ENCODE measurements at regions not wholly inside any gene's neighbourhood (a gene's known extent, or its start where the extent isn't known, plus 50 kb on each side); places are given as distances from the start of the nearest gene placed in this dataset.

DNA sequence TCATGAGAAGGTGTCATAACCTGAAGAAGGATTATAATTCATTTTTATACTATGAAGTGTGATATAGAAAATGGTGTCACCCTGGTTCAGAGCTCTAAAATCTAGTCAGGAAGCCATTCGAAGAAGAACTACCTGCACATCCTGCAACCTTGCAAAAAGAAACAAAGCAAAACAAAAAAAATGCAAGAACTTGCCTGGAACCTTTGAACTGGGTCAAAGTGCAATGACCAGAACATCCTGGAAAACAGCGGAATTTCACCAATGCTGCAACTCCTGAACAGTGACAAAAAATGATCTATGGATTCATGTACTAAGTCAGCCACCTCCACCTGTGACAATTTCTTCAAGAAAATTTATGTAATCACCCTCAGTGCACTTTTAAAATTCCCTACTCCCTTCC, 1083.3 kb upstream of the GYPC start:
- Histone ChIP-seq H3K4me1 (ENCODE audit: low read length) (no peaks in the 10 kb centered on the region), H4K20me1 (ENCODE audit: insufficient read depth, low read length) (no peaks in the 10 kb centered on the region), H3K27ac (ENCODE audit: low read length) (no peak overlapping the region), H3K4me2 (ENCODE audit: low read length) (no peak overlapping the region), H3K9ac (ENCODE audit: low read length) (no peak overlapping the region), H3K9me3 (ENCODE audit: insufficient read depth, low read length) (no peaks in the 10 kb centered on the region), H3K4me3 (ENCODE audit: low read length) (no peak overlapping the region), H3K79me2 (ENCODE audit: low read length) (no peaks in the 10 kb centered on the region), H2AFZ (ENCODE audit: low read depth, low read length) (no peak overlapping the region), H3K36me3 (replicated peaks; ENCODE audit: low read depth, low read length) (no peaks in the 10 kb centered on the region), H3K27me3 (ENCODE audit: low read depth, low read length) (no peaks in the 10 kb centered on the region)
- TF ChIP-seq EZH2phosphoT487 (IDR thresholded peaks at IDR 0.05; ENCODE audit: low read depth) (no peak), CTCF (IDR thresholded peaks at IDR 0.05; ENCODE audit: low read depth, low read length) (no peak)

GRCh38 chr2:125573432-125573831, 1082.5 kb upstream of the GYPC start:
- Histone ChIP-seq H3K27ac (ENCODE audit: low read length) (no peak overlapping the region), H3K4me3 (ENCODE audit: low read length) (no peak overlapping the region), H3K4me1 (ENCODE audit: low read length) (no peaks in the 10 kb centered on the region), H3K9ac (ENCODE audit: low read length) (no peak overlapping the region), H2AFZ (ENCODE audit: low read depth, low read length) (no peak overlapping the region), H3K9me3 (ENCODE audit: insufficient read depth, low read length) (no peaks in the 10 kb centered on the region), H3K79me2 (ENCODE audit: low read length) (no peaks in the 10 kb centered on the region), H3K27me3 (ENCODE audit: low read depth, low read length) (no peaks in the 10 kb centered on the region), H3K4me2 (ENCODE audit: low read length) (no peak overlapping the region), H3K36me3 (replicated peaks; ENCODE audit: low read depth, low read length) (no peaks in the 10 kb centered on the region), H4K20me1 (ENCODE audit: insufficient read depth, low read length) (no peaks in the 10 kb centered on the region)
- TF ChIP-seq EZH2phosphoT487 (IDR thresholded peaks at IDR 0.05; ENCODE audit: low read depth) = no peak
- no peak for TF ChIP-seq CTCF (IDR thresholded peaks at IDR 0.05; ENCODE audit: low read depth, low read length)

DNA sequence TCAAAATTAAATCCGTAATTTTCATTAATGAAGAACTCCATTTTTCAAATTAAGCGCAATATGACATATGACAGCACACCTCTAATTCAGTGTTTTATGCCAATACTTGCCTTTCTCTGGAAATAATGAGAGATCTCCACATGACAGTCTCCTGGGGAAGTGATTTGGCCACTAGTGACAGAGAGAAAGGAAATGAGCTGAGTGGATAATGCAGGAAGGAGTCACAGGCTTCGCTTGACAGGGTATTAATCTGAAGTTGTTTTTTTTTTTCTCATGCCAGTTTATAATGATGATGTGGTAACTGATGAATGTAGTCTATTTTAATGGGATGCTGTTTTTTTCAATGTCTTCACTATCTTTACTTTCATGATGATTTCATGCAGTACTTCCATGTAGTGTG, 1079.4 kb upstream of the GYPC start:
- Histone ChIP-seq H2AFZ (ENCODE audit: low read depth, low read length) (no peak overlapping the region), H3K36me3 (replicated peaks; ENCODE audit: low read depth, low read length) (no peaks in the 10 kb centered on the region), H4K20me1 (ENCODE audit: insufficient read depth, low read length) (no peaks in the 10 kb centered on the region), H3K27ac (ENCODE audit: low read length) (no peak overlapping the region), H3K4me3 (ENCODE audit: low read length) (no peak overlapping the region), H3K9ac (ENCODE audit: low read length) (no peak overlapping the region), H3K4me2 (ENCODE audit: low read length) (no peak overlapping the region), H3K9me3 (ENCODE audit: insufficient read depth, low read length) (no peaks in the 10 kb centered on the region), H3K4me1 (ENCODE audit: low read length) (no peaks in the 10 kb centered on the region), H3K79me2 (ENCODE audit: low read length) (no peaks in the 10 kb centered on the region), H3K27me3 (ENCODE audit: low read depth, low read length) (no peaks in the 10 kb centered on the region)
- TF ChIP-seq EZH2phosphoT487 (IDR thresholded peaks at IDR 0.05; ENCODE audit: low read depth) = no peak
- TF ChIP-seq CTCF (IDR thresholded peaks at IDR 0.05; ENCODE audit: low read depth, low read length) = no peak

DNA sequence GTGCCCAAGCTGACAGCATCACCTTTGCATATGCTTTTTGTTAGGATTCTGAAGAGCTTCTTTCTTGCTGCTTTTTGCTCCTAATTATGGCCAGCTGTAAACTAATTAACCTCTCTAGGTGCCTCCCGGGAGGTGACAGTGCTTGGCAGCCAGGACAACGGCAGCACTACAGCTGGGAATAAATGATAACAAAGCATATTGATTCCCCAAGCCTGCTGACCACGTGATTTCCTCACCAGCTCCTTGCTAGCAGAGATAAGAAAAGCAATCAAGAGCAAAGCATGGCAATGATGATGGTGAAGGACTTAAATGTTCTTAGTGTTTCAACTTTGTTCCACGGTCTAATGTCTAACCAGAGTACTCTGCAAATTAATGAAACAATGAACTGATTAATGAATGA, 1074.4 kb upstream of the GYPC start:
- Histone ChIP-seq H3K4me2 (ENCODE audit: low read length) (no peak overlapping the region), H2AFZ (ENCODE audit: low read depth, low read length) (no peak overlapping the region), H3K27me3 (ENCODE audit: low read depth, low read length) (no peaks in the 10 kb centered on the region), H3K79me2 (ENCODE audit: low read length) (no peaks in the 10 kb centered on the region), H3K4me1 (ENCODE audit: low read length) (no peaks in the 10 kb centered on the region), H3K4me3 (ENCODE audit: low read length) (no peak overlapping the region), H3K9me3 (ENCODE audit: insufficient read depth, low read length) (no peaks in the 10 kb centered on the region), H3K36me3 (replicated peaks; ENCODE audit: low read depth, low read length) (no peaks in the 10 kb centered on the region), H3K9ac (ENCODE audit: low read length) (no peak overlapping the region), H4K20me1 (ENCODE audit: insufficient read depth, low read length) (no peaks in the 10 kb centered on the region), H3K27ac (ENCODE audit: low read length) (no peak overlapping the region)
- TF ChIP-seq EZH2phosphoT487 (IDR thresholded peaks at IDR 0.05; ENCODE audit: low read depth) = no peak
- no peak for TF ChIP-seq CTCF (IDR thresholded peaks at IDR 0.05; ENCODE audit: low read depth, low read length)
